GM10248 (cell line): ENCODE measurements at regions not wholly inside any gene's neighbourhood (a gene's known extent, or its start where the extent isn't known, plus 50 kb on each side); places are given as distances from the start of the nearest gene placed in this dataset.

ENCODE experiments used
- CTCF ChIA-PET: fragments of 300-600 bp; sonication (Branson Sonifier 250); formaldehyde crosslinking; extraction: SDS; loops from one replicate; lab custom pipeline; 2021; ENCODE audit warnings: antibody characterized with exemption; lab: Yijun Ruan, JAX
- POLR2A ChIA-PET: fragments of 350-650 bp; sonication (Branson Sonifier 250); formaldehyde crosslinking; extraction: SDS; loops from one replicate; lab custom pipeline; 2020; ENCODE audit warnings: antibody characterized with exemption; lab: Yijun Ruan, JAX
- DNase-seq: peaks from one replicate; pipeline ENCODE4 v3.0.0; 2012; ENCODE audit errors: extremely low spot score
- TF ChIP-seq, protein P1 (sequence below): IDR thresholded peaks from 2 replicates; pipeline ENCODE4 v1.5.1; 2012; ENCODE audit warnings: mild to moderate bottlenecking, low read depth; ENCODE audit errors: extremely low read depth, missing control alignments, control extremely low read depth

DNA sequence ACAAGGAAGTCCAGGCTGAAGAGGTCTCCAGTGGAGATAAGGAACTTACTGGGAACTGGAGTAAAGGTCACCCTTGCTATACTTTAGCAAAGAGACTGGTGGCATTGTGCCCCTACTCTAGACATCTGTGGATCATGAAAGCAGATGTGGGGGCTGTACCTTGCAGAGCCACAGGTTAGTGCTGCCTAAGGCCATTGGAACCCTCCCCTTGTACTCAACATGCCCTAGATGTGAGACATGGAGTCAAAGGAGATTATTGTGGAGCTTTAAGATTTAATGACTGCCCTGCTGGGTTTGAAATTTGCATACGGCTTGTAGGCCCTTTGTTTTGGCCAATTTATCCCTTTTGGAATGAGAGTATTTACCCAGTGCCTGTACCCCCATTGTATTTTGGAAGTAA, 397.3 kb upstream of the GRIN3A start:
- ChIA-PET CTCF (no interaction called here), POLR2A (no interaction called here)
- no peak for DNase-seq
- TF ChIP-seq, protein P1, sequence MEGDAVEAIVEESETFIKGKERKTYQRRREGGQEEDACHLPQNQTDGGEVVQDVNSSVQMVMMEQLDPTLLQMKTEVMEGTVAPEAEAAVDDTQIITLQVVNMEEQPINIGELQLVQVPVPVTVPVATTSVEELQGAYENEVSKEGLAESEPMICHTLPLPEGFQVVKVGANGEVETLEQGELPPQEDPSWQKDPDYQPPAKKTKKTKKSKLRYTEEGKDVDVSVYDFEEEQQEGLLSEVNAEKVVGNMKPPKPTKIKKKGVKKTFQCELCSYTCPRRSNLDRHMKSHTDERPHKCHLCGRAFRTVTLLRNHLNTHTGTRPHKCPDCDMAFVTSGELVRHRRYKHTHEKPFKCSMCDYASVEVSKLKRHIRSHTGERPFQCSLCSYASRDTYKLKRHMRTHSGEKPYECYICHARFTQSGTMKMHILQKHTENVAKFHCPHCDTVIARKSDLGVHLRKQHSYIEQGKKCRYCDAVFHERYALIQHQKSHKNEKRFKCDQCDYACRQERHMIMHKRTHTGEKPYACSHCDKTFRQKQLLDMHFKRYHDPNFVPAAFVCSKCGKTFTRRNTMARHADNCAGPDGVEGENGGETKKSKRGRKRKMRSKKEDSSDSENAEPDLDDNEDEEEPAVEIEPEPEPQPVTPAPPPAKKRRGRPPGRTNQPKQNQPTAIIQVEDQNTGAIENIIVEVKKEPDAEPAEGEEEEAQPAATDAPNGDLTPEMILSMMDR = no peak

DNA sequence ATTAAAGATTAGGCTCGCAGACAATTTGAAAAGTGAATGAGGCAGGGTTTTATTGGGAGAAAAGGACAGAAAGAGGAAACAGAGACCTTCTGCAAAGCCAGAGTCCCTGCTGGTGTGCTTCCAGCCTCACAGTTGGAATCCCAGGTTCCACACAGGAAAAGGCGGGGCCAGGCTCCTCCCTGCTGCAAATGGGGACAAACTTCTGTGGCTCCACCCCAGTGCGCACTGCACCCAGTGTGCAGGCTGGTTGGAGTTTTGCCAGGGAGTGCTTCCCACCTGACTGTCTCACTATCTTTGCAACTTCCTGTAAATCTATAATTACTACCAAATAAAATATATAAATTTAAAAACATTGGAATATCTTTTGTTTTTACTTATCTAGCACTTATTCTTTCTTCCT, 386.0 kb upstream of the GRIN3A start:
- ChIA-PET CTCF (no interaction called here), POLR2A (no interaction called here)
- DNase-seq = no peak
- TF ChIP-seq, protein P1 = no peak

DNA sequence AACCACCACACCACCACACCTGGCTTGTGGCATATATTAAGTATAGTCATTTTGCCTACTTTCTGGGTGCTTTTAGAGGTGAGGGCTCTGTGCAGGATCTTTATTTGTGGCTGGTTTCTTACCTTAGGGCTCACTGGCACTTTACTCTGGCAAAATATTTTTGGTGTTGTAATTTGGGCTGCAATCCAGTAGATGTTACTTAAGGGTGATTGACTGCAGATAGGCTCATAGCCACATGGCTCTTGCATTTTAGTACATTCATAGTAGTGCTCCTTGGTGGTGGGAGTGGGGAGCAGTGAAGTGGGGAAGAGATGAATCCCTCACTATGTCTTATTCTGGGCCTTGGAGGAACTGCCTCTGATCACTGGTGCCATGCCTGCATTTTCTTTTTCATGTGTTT, 376.1 kb upstream of the GRIN3A start:
- TF ChIP-seq, protein P1 = no peak
- ChIA-PET CTCF (no interaction called here), POLR2A (no interaction called here)
- no peak for DNase-seq

DNA sequence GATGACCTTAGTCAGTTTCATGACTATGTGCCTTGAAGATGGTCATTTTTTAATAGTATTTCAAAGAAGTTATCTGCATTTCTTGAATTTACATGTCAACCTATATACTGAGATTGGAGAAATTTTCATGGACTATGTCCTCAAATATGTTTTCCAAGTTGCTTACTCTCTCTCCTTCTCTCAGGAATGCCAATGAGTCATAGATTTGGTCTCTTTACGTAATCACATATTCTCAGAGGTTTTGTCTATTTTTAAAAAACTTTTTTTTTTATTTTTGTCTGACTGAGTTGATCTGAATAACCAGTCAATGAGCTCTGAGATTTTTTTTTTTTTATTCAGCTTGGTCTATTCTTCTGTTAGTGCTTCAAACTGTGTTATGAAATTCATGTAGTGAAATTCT, 374.7 kb upstream of the GRIN3A start:
- no peak for DNase-seq
- TF ChIP-seq, protein P1 = no peak
- ChIA-PET POLR2A (no interaction called here), CTCF (no interaction called here)

DNA sequence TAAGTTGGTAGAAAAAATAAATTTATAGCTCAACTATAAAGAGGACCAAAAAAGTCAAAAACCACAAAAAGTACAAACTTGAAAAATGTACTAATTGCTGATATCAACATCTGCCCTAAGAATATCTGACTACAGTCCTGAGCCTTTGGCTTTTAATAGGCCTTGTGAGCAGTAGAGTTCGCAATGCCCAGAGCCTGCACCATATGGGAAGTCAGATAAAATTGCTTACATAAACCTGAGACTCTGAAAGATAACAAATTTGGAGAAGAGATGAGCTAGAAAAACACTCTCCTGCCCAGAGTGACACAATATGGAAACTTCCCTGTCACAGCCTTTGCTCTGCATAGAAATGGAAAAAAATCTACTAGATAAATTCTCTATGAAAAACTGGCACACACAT, 368.0 kb upstream of the GRIN3A start:
- CTCF ChIA-PET = no interaction called here
- TF ChIP-seq, protein P1 = no peak

DNA sequence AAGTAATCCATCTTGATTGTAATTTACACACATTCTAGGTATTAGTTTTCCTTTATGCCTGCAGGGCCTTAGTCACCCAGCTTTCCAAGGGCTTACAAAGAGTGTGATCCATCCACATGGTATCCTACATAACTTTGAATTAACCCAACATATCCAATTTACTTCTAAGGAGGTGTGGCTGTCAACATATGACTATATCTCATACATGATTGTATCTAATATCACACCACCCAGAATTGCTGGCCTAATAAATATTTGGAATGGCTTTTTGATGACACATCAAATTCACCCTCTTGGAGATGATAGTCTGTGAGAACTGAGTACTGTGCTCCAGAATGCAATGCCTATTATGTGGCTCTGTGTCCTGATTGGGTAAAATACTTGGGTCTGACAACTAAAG, 363.3 kb upstream of the GRIN3A start:
- no peak for DNase-seq
- TF ChIP-seq, protein P1 = no peak
- ChIA-PET POLR2A (no interaction called here), CTCF (no interaction called here)

More for the DNA sequence above, 368.0 kb upstream of the GRIN3A start:
- POLR2A ChIA-PET = no interaction called here
- DNase-seq = no peak

DNA sequence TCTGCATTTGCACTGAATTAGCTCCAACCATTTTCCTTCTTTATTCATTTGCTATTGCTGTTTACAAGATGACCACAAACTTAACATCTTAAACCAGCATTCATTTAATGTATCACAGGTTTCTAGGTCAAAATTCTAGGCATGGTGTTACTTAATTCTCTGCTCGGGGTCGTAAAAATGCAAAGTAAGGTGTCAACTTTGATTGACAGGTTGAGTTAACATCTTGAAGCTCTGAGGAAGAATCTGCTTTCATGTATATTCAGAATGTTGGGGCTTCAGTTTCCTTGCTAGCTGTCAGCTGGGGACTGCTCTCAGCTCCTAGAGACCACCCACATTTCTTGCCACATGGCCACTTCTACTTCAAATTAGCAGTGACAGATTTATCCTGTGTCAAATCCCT, 348.7 kb upstream of the GRIN3A start:
- ChIA-PET CTCF (interaction anchor here (1.0 kb wide), 1 partner anchor 21 kb away, joined by 3 read pairs; no protein-coding TSS in a partner anchor), POLR2A (no interaction called here)
- no peak for DNase-seq
- TF ChIP-seq, protein P1 = no peak
